ENCODE measurements at regions not wholly inside any gene's neighbourhood (a gene's known extent, or its start where the extent isn't known, plus 50 kb on each side); places are given as distances from the start of the nearest gene placed in this dataset.

- H3K36me3 ChIP-seq (ENCODE audit: control insufficient read depth in 4 of 4, insufficient read depth in 3 of 4, low read depth in 1 of 4, low read length in 3 of 4): no peaks in the 10 kb centered on the region
- no peaks in the 10 kb centered on the region for H3K9me3 ChIP-seq (ENCODE audit: control insufficient read depth in 4 of 4, low read length in 3 of 4)
- no peak for DNase-seq (ENCODE audit: low spot score)
- H3K27ac ChIP-seq (ENCODE audit: low read depth in 1 of 2, low read length in 2 of 2): no peak overlapping the region
- H3K4me1 ChIP-seq (ENCODE audit: control insufficient read depth in 4 of 4, insufficient read depth in 4 of 4, low read length in 3 of 4): no peaks in the 10 kb centered on the region
- no peak for TF ChIP-seq FOXA2 (IDR thresholded peaks at IDR 0.05)
- no peak for TF ChIP-seq FOXA1 (IDR thresholded peaks at IDR 0.05)
- TF ChIP-seq RXRA (IDR thresholded peaks at IDR 0.05): no peak
- no peak for TF ChIP-seq YY1 (IDR thresholded peaks at IDR 0.05)
- TF ChIP-seq MAX (IDR thresholded peaks at IDR 0.05): no peak
- TF ChIP-seq ATF3 (IDR thresholded peaks at IDR 0.05): no peak
- TF ChIP-seq RAD21 (IDR thresholded peaks at IDR 0.05): no peak
- no peak for TF ChIP-seq HNF4A (conservative IDR thresholded peaks at IDR 0.05)
- TF ChIP-seq ZBTB33 (IDR thresholded peaks at IDR 0.05): no peak
- no peak for TF ChIP-seq TAF1 (conservative IDR thresholded peaks at IDR 0.05)
- TF ChIP-seq NR2F2 (IDR thresholded peaks at IDR 0.05): no peak
- TF ChIP-seq JUND (IDR thresholded peaks at IDR 0.05): no peak
- TF ChIP-seq SP1 (IDR thresholded peaks at IDR 0.05): no peak
- TF ChIP-seq EGR1 (IDR thresholded peaks at IDR 0.05; ENCODE audit: low read depth in 2 of 2): no peak
- no peak for TF ChIP-seq GABPA (IDR thresholded peaks at IDR 0.05 in 1 of 2, conservative IDR thresholded peaks at IDR 0.05 in 1 of 2)
- TF ChIP-seq HNF4G (IDR thresholded peaks at IDR 0.05): no peak
- no peak for TF ChIP-seq CTCF (IDR thresholded peaks at IDR 0.05; ENCODE audit: low read depth, low read length, missing input control)
- TF ChIP-seq REST (IDR thresholded peaks at IDR 0.05): no peak
- H3K27me3 ChIP-seq (ENCODE audit: control insufficient read depth in 4 of 4, insufficient read depth in 4 of 4, low read length in 3 of 4): no peaks in the 10 kb centered on the region
- no peak overlapping the region for H3K9ac ChIP-seq (ENCODE audit: low read depth in 1 of 2, low read length in 2 of 2)
- 39% methylated on average over 7 of the region's 7 CpGs for WGBS
- no peak overlapping the region for H3K4me3 ChIP-seq (ENCODE audit: low read depth in 1 of 3, low read length in 3 of 3)
Observed at GRCh38 chr6:112562301-112563231, 215.4 kb downstream of the RFPL4B start.
